ENCODE measurements at regions not wholly inside any gene's neighbourhood (a gene's known extent, or its start where the extent isn't known, plus 50 kb on each side); places are given as distances from the start of the nearest gene placed in this dataset.

DNA sequence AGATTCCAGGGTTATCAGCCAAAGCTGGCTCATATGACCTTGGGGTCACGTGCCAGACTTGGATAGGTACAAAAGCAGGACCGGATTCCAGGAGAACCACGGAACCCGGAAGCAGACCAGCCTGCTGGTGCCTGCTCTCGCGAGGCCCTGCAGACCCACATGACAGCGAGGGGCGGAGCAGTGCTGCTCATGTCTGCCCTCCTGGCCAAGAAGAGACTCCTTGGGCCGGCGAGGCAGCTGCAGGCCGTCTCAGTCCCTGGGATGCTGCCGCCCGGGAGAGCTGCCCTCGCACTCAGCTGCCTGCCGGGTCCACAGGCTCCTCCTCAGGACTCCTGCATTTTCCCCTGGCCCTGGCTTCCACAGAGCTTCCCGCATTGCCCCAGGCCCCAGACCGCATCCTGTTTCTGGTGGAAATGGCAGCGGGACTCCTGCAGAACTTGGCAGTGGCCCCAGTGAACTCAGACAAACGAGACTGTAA is 739.5 kb downstream of the SOCS6 start:
- Histone ChIP-seq H3K4me1 (ENCODE audit: control insufficient read depth, extremely low read depth, insufficient read depth, low read length) (no peaks in the 10 kb centered on the region), H3K9me1 (ENCODE audit: control insufficient read depth, extremely low read depth, insufficient read depth, low read length) (no peaks in the 10 kb centered on the region), H3K79me2 (ENCODE audit: control insufficient read depth, insufficient read depth, low read length) (no peaks in the 10 kb centered on the region), H3K36me3 (ENCODE audit: control insufficient read depth in 2 of 2, extremely low read depth in 1 of 2, insufficient read depth in 2 of 2, low read length in 2 of 2) (no peaks in the 10 kb centered on the region), H3K4me3 (ENCODE audit: control insufficient read depth in 2 of 3, extremely low read depth in 1 of 3, insufficient read depth in 2 of 3, low read depth in 1 of 3, low read length in 3 of 3) (no peak overlapping the region), H3K27me3 (ENCODE audit: control insufficient read depth, extremely low read depth, insufficient read depth, low read length) (no peaks in the 10 kb centered on the region), H3K4me2 (ENCODE audit: control insufficient read depth, extremely low read depth, insufficient read depth, low read depth, low read length) (no peak overlapping the region), H3K9ac (ENCODE audit: control insufficient read depth, extremely low read depth, insufficient read depth, low read length) (no peak overlapping the region), H3K27ac (ENCODE audit: control insufficient read depth, insufficient read depth, low read length) (no peak overlapping the region), H3K9me3 (ENCODE audit: control insufficient read depth, low read depth, low read length) (no peaks in the 10 kb centered on the region), H4K20me1 (ENCODE audit: control insufficient read depth, extremely low read depth, insufficient read depth, low read length) (no peaks in the 10 kb centered on the region), H2AFZ (ENCODE audit: control insufficient read depth, low read length) (no peak overlapping the region)
- TF ChIP-seq EZH2 (IDR thresholded peaks at IDR 0.05; ENCODE audit: low read length), result no peak
- TF ChIP-seq, protein P1, sequence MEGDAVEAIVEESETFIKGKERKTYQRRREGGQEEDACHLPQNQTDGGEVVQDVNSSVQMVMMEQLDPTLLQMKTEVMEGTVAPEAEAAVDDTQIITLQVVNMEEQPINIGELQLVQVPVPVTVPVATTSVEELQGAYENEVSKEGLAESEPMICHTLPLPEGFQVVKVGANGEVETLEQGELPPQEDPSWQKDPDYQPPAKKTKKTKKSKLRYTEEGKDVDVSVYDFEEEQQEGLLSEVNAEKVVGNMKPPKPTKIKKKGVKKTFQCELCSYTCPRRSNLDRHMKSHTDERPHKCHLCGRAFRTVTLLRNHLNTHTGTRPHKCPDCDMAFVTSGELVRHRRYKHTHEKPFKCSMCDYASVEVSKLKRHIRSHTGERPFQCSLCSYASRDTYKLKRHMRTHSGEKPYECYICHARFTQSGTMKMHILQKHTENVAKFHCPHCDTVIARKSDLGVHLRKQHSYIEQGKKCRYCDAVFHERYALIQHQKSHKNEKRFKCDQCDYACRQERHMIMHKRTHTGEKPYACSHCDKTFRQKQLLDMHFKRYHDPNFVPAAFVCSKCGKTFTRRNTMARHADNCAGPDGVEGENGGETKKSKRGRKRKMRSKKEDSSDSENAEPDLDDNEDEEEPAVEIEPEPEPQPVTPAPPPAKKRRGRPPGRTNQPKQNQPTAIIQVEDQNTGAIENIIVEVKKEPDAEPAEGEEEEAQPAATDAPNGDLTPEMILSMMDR (optimal IDR thresholded peaks at IDR 0.05 in 1 of 3, IDR thresholded peaks at IDR 0.05 in 1 of 3, conservative IDR thresholded peaks at IDR 0.05 in 1 of 3; ENCODE audit: extremely low read depth in 1 of 3, insufficient read depth in 2 of 3, low read length in 3 of 3), result no peak
- DNase-seq (ENCODE audit: low read depth, low spot score) (no peak), FAIRE-seq (no peak)
- dilution Hi-C loops (cut with MboI; ENCODE audit: extremely low pct_ligation_motif_present, low sequenced_read_pairs), result no loop called here

DNA sequence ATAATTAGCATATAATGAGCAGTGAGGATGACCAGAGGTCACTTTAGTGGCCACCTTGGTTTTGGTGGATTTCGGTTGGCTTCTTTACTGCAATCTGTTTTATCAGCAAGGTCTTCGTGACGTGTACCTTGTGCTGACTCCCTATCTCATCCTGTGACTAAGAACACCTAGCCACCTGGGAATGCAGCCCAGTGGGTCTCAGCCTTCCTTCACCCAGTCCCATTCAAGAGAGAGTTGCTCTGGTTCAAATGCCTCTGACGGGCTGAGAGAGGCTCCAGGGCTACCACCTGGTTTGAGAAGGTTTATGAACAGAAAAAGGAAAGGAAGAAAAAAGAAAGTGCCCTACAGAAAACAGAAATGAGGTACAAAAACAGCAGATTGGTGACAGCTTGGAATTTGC is 738.7 kb downstream of the SOCS6 start:
- H3K27me3 ChIP-seq (ENCODE audit: control insufficient read depth, extremely low read depth, insufficient read depth, low read length), result no peaks in the 10 kb centered on the region
- DNase-seq (ENCODE audit: low read depth, low spot score) (no peak), FAIRE-seq (no peak)
- no peaks in the 10 kb centered on the region for H3K79me2 ChIP-seq (ENCODE audit: control insufficient read depth, insufficient read depth, low read length)
- no peaks in the 10 kb centered on the region for H3K4me1 ChIP-seq (ENCODE audit: control insufficient read depth, extremely low read depth, insufficient read depth, low read length)
- TF ChIP-seq, protein P1 (optimal IDR thresholded peaks at IDR 0.05 in 1 of 3, IDR thresholded peaks at IDR 0.05 in 1 of 3, conservative IDR thresholded peaks at IDR 0.05 in 1 of 3; ENCODE audit: extremely low read depth in 1 of 3, insufficient read depth in 2 of 3, low read length in 3 of 3), result no peak
- TF ChIP-seq EZH2 (IDR thresholded peaks at IDR 0.05; ENCODE audit: low read length), result no peak
- H2AFZ ChIP-seq (ENCODE audit: control insufficient read depth, low read length), result no peak overlapping the region
- H4K20me1 ChIP-seq (ENCODE audit: control insufficient read depth, extremely low read depth, insufficient read depth, low read length), result no peaks in the 10 kb centered on the region
- no peaks in the 10 kb centered on the region for H3K36me3 ChIP-seq (ENCODE audit: control insufficient read depth in 2 of 2, extremely low read depth in 1 of 2, insufficient read depth in 2 of 2, low read length in 2 of 2)
- H3K9me1 ChIP-seq (ENCODE audit: control insufficient read depth, extremely low read depth, insufficient read depth, low read length), result no peaks in the 10 kb centered on the region
- dilution Hi-C loops (cut with MboI; ENCODE audit: extremely low pct_ligation_motif_present, low sequenced_read_pairs), result no loop called here
- no peak overlapping the region for H3K27ac ChIP-seq (ENCODE audit: control insufficient read depth, insufficient read depth, low read length)
- no peak overlapping the region for H3K9ac ChIP-seq (ENCODE audit: control insufficient read depth, extremely low read depth, insufficient read depth, low read length)
- no peak overlapping the region for H3K4me3 ChIP-seq (ENCODE audit: control insufficient read depth in 2 of 3, extremely low read depth in 1 of 3, insufficient read depth in 2 of 3, low read depth in 1 of 3, low read length in 3 of 3)
- no peaks in the 10 kb centered on the region for H3K9me3 ChIP-seq (ENCODE audit: control insufficient read depth, low read depth, low read length)
- no peak overlapping the region for H3K4me2 ChIP-seq (ENCODE audit: control insufficient read depth, extremely low read depth, insufficient read depth, low read depth, low read length)
